Heart right ventricle (tissue), 16 donors: ENCODE measurements at regions not wholly inside any gene's neighbourhood (a gene's known extent, or its start where the extent isn't known, plus 50 kb on each side); places are given as distances from the start of the nearest gene placed in this dataset.

Experiments used
- ATAC-seq, 8 donors: fragments of 200-7000 bp; cut with Tn5 transposase; one replicate each; pipeline ENCODE4 v1.9.1; 2020; ENCODE audit warnings: mild to moderate bottlenecking in 8 of 8, moderate library complexity in 8 of 8, moderate number of reproducible peaks in 1 of 8
- DNase-seq, 2 donors: peaks; one replicate each; pipeline ENCODE4 v3.0.0-alpha.2; 2020
- H3K27ac ChIP-seq, 10 donors: fragments of 200-600 bp; sonication (generic) in 2 of 10; one replicate each; pipeline versions ENCODE4 v1.5.0 to v1.8.0; 2020 to 2022; ENCODE audit warnings: mild to moderate bottlenecking in 3 of 10
- H3K27me3 ChIP-seq, 7 donors: fragments of 200-600 bp; one replicate each; pipeline ENCODE4 v1.8.0; 2021 to 2022; ENCODE audit warnings: mild to moderate bottlenecking in 2 of 7
- H3K36me3 ChIP-seq, 9 donors: fragments of 200-600 bp; sonication (generic) in 1 of 9; one replicate each; pipeline versions ENCODE4 v1.5.0 to v1.8.0; 2020 to 2022; ENCODE audit warnings: mild to moderate bottlenecking in 2 of 9
- H3K4me1 ChIP-seq, 9 donors: fragments of 200-600 bp; sonication (generic) in 1 of 9; one replicate each; pipeline versions ENCODE4 v1.5.0 to v1.8.0; 2020 to 2022; ENCODE audit warnings: mild to moderate bottlenecking in 4 of 9
- H3K4me3 ChIP-seq, 10 donors: fragments of 200-600 bp; sonication (generic) in 2 of 10; one replicate each; pipeline versions ENCODE4 v1.5.0 to v1.8.0; 2020 to 2022; ENCODE audit warnings: mild to moderate bottlenecking in 7 of 10, moderate library complexity in 2 of 10
- H3K9me3 ChIP-seq, 11 donors: fragments of 200-600 bp in 10 of 11; sonication (generic) in 2 of 11; one replicate each; pipeline versions ENCODE4 v1.5.0 to v1.8.0; 2013 to 2022; ENCODE audit warnings: mild to moderate bottlenecking in 2 of 11, control low read depth in 1 of 11, moderate library complexity in 1 of 11
- WGBS, 2 donors: extraction: QIAGEN DNeasy Blood & Tissue Kit; methylation state at CpG; one replicate each; pipeline ENCODE4 v1.1.7; 2013; ENCODE audit warnings: inconsistent platforms in 1 of 2; 5-methylcytosine and 5-hydroxymethylcytosine counted together
- intact Hi-C, 10 donors: fragments of 100-400 bp; cut with DNase I; formaldehyde crosslinking; loops; one replicate each; pipeline versions ENCODE4 v1.11.1 to v1.14.2; 2022
- TF ChIP-seq, protein P1 (sequence below), 9 donors: fragments of 200-600 bp; sonication (generic) in 2 of 9; IDR thresholded peaks; one replicate each; pipeline versions ENCODE4 v1.5.0 to v1.8.0; 2021 to 2022; ENCODE audit warnings: antibody characterized with exemption in 9 of 9, mild to moderate bottlenecking in 5 of 9, moderate library complexity in 1 of 9
- donor health status: Arrhythmogenic right ventricular cardiomyopathy.
- donor health status: ischemic (EF 13 %, LVEDD 7.1; RV severe dilation, severe dysfunction).
- donor health status: healthy with polysubstance abuse.
- donor health status: DM: no; HTN: yes; CAD: no.
- donor health status: DM: no; HTN: no; CAD: no.
- donor health status: ischemic (EF 25% LVEDD 6.9; RV normal size, moderate dysfunction).
- donor health status: ischemic (EF 25% LVEDD 5.7; RV mildly dilated, moderate dysfunction).
- donor health status: healthy.
- donor health status: DM: yes; HTN: yes; CAD: no.
- donor health status: Ischemic cardiomyopathy.
- donor health status: ischemic (EF 35%, LVEDD 5.7; RV mildly dilated, moderate dysfunction).
- donor health status: nonischemic (EF 11% LVEDD 7.7; RV severe dilation, severe dysfunction).
- donor health status: DM: yes; HTN: yes; CAD: no.
- donor health status: PGD.
- donor health status: ischemic (EF 29% LVEDD 5.4; RV normal size, mild dysfunction).
- donor health status: nonischemic (EF 23%, LVEDD 6.1; RV moderate dilation, normal function).

DNA sequence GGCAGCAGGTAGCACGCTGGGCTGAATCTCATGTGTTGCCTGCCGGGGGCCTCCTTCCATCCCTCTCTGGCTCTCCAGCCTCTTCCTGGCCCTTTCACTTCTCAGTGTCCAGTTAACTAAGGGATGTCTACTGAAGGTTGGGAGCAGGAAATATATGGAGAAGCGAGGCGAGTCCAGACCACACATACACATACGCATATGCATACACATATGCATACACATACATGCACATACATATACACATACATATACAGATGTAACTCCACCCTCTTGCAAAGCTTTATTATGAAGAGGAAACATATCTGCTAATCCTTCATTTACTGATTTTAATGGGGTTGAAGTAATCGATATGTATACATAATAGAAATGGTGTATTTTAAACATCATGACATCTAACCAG, 636.1 kb upstream of the CCDC179 start:
- H3K9me3 ChIP-seq, result no peaks in the 10 kb centered on the region
- H3K4me3 ChIP-seq, result no peak overlapping the region
- DNase-seq, result no peak
- H3K27ac ChIP-seq, result no peak overlapping the region
- H3K4me1 ChIP-seq, result no peaks in the 10 kb centered on the region
- intact Hi-C loops, result no loop called here
- H3K36me3 ChIP-seq, result no peaks in the 10 kb centered on the region
- no peak for ATAC-seq
- H3K27me3 ChIP-seq, result no peaks in the 10 kb centered on the region
- TF ChIP-seq, protein P1, sequence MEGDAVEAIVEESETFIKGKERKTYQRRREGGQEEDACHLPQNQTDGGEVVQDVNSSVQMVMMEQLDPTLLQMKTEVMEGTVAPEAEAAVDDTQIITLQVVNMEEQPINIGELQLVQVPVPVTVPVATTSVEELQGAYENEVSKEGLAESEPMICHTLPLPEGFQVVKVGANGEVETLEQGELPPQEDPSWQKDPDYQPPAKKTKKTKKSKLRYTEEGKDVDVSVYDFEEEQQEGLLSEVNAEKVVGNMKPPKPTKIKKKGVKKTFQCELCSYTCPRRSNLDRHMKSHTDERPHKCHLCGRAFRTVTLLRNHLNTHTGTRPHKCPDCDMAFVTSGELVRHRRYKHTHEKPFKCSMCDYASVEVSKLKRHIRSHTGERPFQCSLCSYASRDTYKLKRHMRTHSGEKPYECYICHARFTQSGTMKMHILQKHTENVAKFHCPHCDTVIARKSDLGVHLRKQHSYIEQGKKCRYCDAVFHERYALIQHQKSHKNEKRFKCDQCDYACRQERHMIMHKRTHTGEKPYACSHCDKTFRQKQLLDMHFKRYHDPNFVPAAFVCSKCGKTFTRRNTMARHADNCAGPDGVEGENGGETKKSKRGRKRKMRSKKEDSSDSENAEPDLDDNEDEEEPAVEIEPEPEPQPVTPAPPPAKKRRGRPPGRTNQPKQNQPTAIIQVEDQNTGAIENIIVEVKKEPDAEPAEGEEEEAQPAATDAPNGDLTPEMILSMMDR (IDR thresholded peaks at IDR 0.05), result no peak
- WGBS, 2 donors, result 63 to 64% methylated on average over 6 of the region's 6 CpGs

DNA sequence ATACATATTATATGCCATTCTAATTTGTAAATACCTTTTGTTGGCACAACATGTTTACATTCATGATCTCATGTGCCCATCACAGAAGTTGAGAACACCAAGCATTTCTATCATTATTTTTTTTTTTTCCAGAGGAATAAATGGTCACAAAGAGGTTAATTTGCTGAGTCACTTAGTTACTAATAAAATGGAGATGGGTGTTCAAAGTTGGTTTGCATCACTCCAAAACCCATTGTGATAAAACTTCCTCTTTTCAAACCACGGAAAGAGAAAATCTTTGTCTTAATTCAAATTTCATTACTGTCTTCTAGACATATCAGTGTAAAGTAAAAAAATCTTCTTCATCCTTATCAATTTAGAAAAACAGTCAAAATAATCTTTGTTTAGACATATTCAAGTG, 636.8 kb upstream of the CCDC179 start:
- WGBS, 2 donors, result 53 to 69% methylated on average over 1 of the region's 1 CpG
- Histone ChIP-seq H3K27ac (no peak overlapping the region), H3K4me3 (no peak overlapping the region), H3K27me3 (no peaks in the 10 kb centered on the region), H3K36me3 (no peaks in the 10 kb centered on the region), H3K4me1 (no peaks in the 10 kb centered on the region), H3K9me3 (no peaks in the 10 kb centered on the region)
- ATAC-seq (no peak), DNase-seq (no peak)
- TF ChIP-seq, protein P1 (IDR thresholded peaks at IDR 0.05), result no peak
- intact Hi-C loops, result no loop called here

DNA sequence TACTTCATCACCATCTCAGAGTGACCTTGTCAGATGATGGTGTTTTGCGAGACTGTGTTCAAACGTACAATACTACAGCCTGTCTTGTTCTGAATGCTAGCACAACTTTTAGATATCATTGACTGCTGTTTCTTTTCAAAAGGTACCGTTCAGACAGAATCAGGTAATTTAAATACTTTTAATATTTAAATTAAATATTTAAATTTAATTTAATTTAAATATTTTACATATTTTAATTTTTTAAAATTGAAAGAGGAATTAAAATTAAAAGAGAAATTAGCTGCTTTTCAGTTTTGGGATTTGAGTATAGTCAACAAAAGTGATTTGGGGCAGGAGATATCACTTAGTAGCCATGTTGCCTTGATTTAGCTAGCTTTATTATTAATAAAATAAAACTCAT, 642.1 kb upstream of the CCDC179 start:
- H3K4me3 ChIP-seq, result no peak overlapping the region
- no peaks in the 10 kb centered on the region for H3K36me3 ChIP-seq
- DNase-seq (no peak), ATAC-seq (no peak)
- no peaks in the 10 kb centered on the region for H3K27me3 ChIP-seq
- TF ChIP-seq, protein P1 (IDR thresholded peaks at IDR 0.05), result no peak
- H3K9me3 ChIP-seq, result no peaks in the 10 kb centered on the region
- no peak overlapping the region for H3K27ac ChIP-seq
- H3K4me1 ChIP-seq, result no peaks in the 10 kb centered on the region
- intact Hi-C loops, result no loop called here
- WGBS, 2 donors, result 80 to 87% methylated on average over 3 of the region's 3 CpGs

DNA sequence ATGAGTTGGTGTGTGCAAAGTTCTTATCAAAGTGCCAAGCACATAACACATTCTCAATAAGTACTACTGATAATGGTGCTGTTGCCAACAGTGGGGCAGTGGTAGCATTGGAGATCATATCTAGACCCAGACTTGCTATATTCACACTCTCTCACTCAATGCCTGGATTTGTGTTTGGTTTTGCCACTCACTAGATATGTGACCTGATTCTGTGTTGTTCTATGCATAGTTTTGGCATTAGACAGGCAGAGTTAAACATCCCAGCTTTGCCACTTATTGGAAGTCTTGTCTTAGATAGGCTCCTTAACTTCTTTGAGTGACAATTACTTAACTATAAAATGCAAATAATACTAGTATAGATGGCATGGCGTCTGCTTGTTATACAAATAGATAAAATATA, 642.6 kb upstream of the CCDC179 start:
- intact Hi-C loops, result no loop called here
- no peaks in the 10 kb centered on the region for H3K9me3 ChIP-seq
- no peak for DNase-seq
- H3K27me3 ChIP-seq, result no peaks in the 10 kb centered on the region
- ATAC-seq, result no peak
- no peak overlapping the region for H3K27ac ChIP-seq
- no peak overlapping the region for H3K4me3 ChIP-seq
- TF ChIP-seq, protein P1 (IDR thresholded peaks at IDR 0.05), result no peak
- 69 to 75% methylated on average over 1 of the region's 1 CpG for WGBS, 2 donors
- H3K4me1 ChIP-seq, result no peaks in the 10 kb centered on the region
- no peaks in the 10 kb centered on the region for H3K36me3 ChIP-seq

DNA sequence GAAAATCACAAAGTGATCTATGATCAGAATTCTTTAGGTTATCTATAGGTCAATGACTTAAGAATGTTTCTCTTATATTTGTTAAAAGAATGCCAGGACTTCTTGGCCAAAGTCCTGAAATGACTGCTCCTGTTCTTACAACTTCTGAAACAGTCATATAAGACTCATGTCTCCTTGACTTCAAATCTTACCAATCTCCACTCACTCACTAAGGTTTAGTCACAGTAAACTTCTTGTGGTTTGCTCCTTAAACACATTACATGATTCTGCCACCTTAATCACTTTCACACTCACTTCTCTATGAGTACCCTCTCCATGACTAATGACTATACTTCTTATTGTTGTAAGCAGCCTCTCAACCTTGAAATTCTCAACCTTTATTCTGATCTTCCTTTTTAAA, 648.7 kb upstream of the CCDC179 start:
- no peak overlapping the region for H3K27ac ChIP-seq
- intact Hi-C loops, result no loop called here
- DNase-seq, result no peak
- H3K4me1 ChIP-seq, result no peaks in the 10 kb centered on the region
- H3K9me3 ChIP-seq, result no peaks in the 10 kb centered on the region
- no peak for ATAC-seq
- H3K4me3 ChIP-seq, result no peak overlapping the region
- TF ChIP-seq, protein P1 (IDR thresholded peaks at IDR 0.05), result no peak
- H3K36me3 ChIP-seq, result no peaks in the 10 kb centered on the region
- H3K27me3 ChIP-seq, result no peaks in the 10 kb centered on the region
